BLaER1 (cell line): ENCODE measurements at regions not wholly inside any gene's neighbourhood (a gene's known extent, or its start where the extent isn't known, plus 50 kb on each side); places are given as distances from the start of the nearest gene placed in this dataset.

Source experiments
- H3K27ac ChIP-seq: shearing (Covaris generic); formaldehyde crosslinking; 2 replicates; pipeline ENCODE4 v1.8.1; 2022
- H3K27me3 ChIP-seq: shearing (Covaris generic); formaldehyde crosslinking; 2 replicates; pipeline ENCODE4 v1.8.1; 2022
- H3K36me3 ChIP-seq: shearing (Covaris generic); formaldehyde crosslinking; 2 replicates; pipeline ENCODE4 v1.8.1; 2022
- H3K4me1 ChIP-seq: shearing (Covaris generic); formaldehyde crosslinking; 2 replicates; pipeline ENCODE4 v1.8.1; 2022
- H3K4me2 ChIP-seq: shearing (Covaris generic); formaldehyde crosslinking; 2 replicates; pipeline ENCODE4 v1.8.1; 2022
- H3K4me3 ChIP-seq: shearing (Covaris generic); formaldehyde crosslinking; 2 replicates; pipeline ENCODE4 v1.8.1; 2022
- H3K9ac ChIP-seq: shearing (Covaris generic); formaldehyde crosslinking; 2 replicates; pipeline ENCODE4 v1.8.1; 2022
- H3K9me3 ChIP-seq: shearing (Covaris generic); formaldehyde crosslinking; 2 replicates; pipeline ENCODE4 v1.8.1; 2022
- H4K20me1 ChIP-seq: shearing (Covaris generic); formaldehyde crosslinking; 2 replicates; pipeline ENCODE4 v1.8.1; 2022
- Cebpa-rat ChIP-seq: shearing (Covaris generic); IDR thresholded peaks from 2 replicates; pipeline ENCODE4 v1.8.1; 2022

DNA sequence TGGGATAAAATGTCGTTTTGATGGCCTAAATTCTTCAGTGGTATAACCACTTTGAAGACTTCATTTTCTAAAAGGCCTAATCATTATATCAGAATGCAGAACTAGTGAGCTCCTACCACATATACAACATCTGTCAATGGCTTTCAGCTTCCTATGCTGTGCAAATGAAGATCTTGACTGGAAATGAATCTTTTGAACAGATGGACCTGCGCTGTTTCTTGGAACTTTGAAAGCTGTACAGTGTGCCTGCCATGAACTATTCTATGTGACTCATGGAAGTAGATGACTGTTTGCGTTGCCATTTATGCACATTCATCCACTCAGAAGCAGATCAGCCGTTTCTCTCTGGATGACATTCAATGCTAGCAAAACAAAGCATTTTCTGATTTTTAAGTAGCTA, 542.2 kb upstream of the USP15 start:
- H3K9me3 ChIP-seq, result no peaks in the 10 kb centered on the region
- no peak overlapping the region for H3K4me2 ChIP-seq
- no peak for TF ChIP-seq Cebpa-rat
- H3K4me3 ChIP-seq, result no peak overlapping the region
- no peaks in the 10 kb centered on the region for H4K20me1 ChIP-seq
- H3K36me3 ChIP-seq, result no peaks in the 10 kb centered on the region
- H3K27ac ChIP-seq, result no peak overlapping the region
- no peak overlapping the region for H3K9ac ChIP-seq
- no peaks in the 10 kb centered on the region for H3K27me3 ChIP-seq
- H3K4me1 ChIP-seq, result no peaks in the 10 kb centered on the region

DNA sequence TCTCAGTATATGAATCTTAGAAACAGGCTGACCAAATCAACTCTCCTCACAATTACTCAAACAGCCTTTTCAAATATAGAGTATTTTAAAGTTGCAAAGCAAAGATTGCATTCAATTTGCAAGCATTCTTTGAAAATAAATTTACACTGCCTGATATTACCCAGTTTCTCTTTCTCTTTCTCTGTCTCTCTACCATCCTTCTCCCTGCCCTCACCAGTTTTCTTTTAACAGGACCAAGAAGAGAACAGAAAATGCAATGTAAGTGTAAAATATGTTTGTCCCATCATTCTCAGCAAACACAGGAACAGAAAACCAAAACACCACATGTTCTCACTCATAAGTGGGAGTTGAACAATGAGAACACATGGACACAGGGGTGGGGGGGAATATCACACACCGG, 520.3 kb upstream of the USP15 start:
- Histone ChIP-seq H3K36me3 (no peaks in the 10 kb centered on the region), H3K4me3 (no peak overlapping the region), H3K27ac (no peak overlapping the region), H3K9me3 (no peaks in the 10 kb centered on the region), H3K9ac (no peak overlapping the region), H4K20me1 (no peaks in the 10 kb centered on the region), H3K27me3 (no peaks in the 10 kb centered on the region), H3K4me1 (0 out of 2 replicates have a peak, but pooled peaks cover 3% of the 10 kb centered on the region), H3K4me2 (no peak overlapping the region)
- TF ChIP-seq Cebpa-rat, result no peak

DNA sequence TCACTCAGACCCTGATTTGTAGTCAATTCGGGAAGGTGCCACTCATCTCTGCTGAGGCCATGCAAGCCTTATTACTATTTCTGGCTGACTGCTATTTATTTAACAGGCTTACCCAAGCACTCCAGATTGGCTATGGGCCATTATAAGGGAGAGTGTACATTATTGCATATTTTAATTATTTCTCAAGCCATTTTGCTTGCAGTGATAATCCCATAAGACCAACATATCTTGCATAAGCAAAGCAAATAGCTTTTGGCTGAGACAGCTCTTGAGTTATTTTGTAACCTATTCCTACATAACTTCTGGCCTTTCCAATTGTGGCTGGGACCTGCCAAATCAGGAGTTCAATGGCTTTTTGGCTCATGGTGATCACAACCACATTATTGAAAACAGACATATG, 509.6 kb upstream of the USP15 start:
- no peaks in the 10 kb centered on the region for H3K27me3 ChIP-seq
- no peaks in the 10 kb centered on the region for H3K9me3 ChIP-seq
- no peaks in the 10 kb centered on the region for H3K4me1 ChIP-seq
- no peak overlapping the region for H3K4me3 ChIP-seq
- H3K36me3 ChIP-seq, result no peaks in the 10 kb centered on the region
- H4K20me1 ChIP-seq, result no peaks in the 10 kb centered on the region
- no peak overlapping the region for H3K4me2 ChIP-seq
- no peak overlapping the region for H3K27ac ChIP-seq
- H3K9ac ChIP-seq, result no peak overlapping the region
- no peak for TF ChIP-seq Cebpa-rat

DNA sequence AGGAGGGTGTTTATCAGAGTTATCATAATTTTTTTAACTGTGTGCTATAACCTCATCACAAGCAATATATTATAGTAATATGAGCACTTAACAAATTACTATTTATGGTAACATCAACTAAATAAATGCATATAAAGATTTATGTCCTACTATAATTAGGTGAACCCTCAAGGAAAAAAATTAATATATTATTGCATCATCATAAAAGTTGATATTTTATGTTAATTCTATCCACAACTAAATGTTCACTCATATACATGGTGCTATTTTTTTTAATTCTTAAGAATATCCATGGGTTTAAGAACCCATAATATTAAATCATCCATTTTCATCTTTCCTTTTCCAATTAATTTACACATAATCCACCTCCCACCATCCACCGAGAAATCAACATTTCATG, 506.0 kb upstream of the USP15 start:
- no peak overlapping the region for H3K9ac ChIP-seq
- no peaks in the 10 kb centered on the region for H3K4me1 ChIP-seq
- no peaks in the 10 kb centered on the region for H4K20me1 ChIP-seq
- no peak for TF ChIP-seq Cebpa-rat
- no peak overlapping the region for H3K4me2 ChIP-seq
- H3K36me3 ChIP-seq, result no peaks in the 10 kb centered on the region
- H3K4me3 ChIP-seq, result no peak overlapping the region
- no peaks in the 10 kb centered on the region for H3K9me3 ChIP-seq
- H3K27ac ChIP-seq, result no peak overlapping the region
- H3K27me3 ChIP-seq, result no peaks in the 10 kb centered on the region

DNA sequence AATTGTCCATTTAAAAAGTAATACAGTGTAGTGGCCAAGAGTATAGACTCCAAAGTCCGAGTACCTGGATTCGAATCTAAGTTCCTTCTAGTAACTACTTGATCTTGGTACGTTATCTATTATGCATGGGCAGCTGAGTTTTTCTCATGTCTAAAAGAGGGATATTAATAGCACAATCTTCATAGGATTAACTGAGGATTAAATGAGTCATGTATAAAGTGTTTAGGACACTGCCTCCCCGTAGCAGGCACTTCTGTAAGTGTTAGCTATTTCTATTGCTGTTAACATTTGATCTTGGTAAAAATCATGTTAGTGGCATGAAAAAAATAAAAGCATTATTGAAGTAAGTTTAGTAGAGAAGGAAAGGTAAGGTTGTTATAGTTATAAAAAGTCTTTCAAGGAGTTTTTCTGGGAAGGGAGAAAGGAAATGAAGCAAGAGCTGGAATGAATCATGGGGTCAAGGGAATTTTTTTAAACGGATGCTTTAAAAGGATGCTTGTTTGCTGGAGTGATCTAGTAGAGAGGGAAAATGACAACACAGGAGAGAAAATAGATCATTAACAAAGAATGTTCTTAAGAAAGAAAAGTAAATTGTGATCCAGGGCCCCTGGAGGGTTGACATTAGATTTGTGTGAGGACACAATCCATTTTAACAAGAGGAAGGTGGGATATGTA, 502.2 kb upstream of the USP15 start:
- Histone ChIP-seq H3K4me2 (no peak overlapping the region), H3K9ac (no peak overlapping the region), H3K27me3 (no peaks in the 10 kb centered on the region), H4K20me1 (no peaks in the 10 kb centered on the region), H3K36me3 (no peaks in the 10 kb centered on the region), H3K9me3 (no peaks in the 10 kb centered on the region), H3K4me1 (no peaks in the 10 kb centered on the region), H3K4me3 (no peak overlapping the region), H3K27ac (no peak overlapping the region)
- TF ChIP-seq Cebpa-rat, result no peak

DNA sequence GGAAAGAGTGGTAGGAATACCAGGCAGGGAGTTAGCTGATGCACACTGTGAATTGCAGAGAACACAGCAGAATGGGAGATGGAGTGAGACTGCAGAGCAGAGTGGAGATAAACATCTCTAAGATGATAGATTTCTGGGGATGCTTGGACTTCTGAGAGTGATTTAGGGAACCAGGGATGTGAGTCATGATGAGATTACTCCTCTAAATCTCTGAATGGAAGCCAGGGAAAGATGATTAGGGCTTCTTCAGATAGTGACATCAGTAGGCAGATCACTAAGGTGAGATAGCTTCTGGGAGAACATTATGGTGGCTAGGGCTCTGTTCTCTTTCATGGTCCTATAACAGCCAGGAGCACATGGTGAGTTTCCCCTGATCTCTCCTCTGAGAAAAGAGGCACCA, 501.5 kb upstream of the USP15 start:
- Histone ChIP-seq H3K4me1 (no peaks in the 10 kb centered on the region), H3K27ac (no peak overlapping the region), H3K4me2 (no peak overlapping the region), H3K9ac (no peak overlapping the region), H3K4me3 (no peak overlapping the region), H4K20me1 (no peaks in the 10 kb centered on the region), H3K36me3 (no peaks in the 10 kb centered on the region), H3K27me3 (no peaks in the 10 kb centered on the region), H3K9me3 (no peaks in the 10 kb centered on the region)
- TF ChIP-seq Cebpa-rat, result no peak

DNA sequence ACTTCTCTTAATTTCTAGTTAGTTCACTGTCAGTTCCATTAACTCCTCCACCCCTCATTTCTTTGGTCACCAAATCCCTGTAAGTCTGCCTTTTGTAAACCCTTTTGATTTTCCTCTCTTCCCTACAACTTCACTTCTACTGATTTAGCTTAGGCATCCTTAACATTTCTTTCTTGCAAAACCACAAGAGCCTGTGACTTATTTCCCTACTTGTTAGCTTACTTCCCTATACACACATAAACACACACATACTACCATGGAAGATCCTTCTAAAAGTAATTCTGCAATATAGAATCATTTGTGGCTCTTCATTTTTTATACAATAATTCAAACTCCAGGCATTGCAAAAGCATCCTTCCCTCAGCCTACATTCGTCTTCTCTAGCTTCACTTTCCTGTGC, 494.3 kb upstream of the USP15 start:
- Histone ChIP-seq H3K4me2 (no peak overlapping the region), H3K27ac (no peak overlapping the region), H3K27me3 (no peaks in the 10 kb centered on the region), H4K20me1 (no peaks in the 10 kb centered on the region), H3K36me3 (no peaks in the 10 kb centered on the region), H3K9ac (no peak overlapping the region), H3K9me3 (no peaks in the 10 kb centered on the region), H3K4me3 (no peak overlapping the region), H3K4me1 (0 out of 2 replicates have a peak, but pooled peaks cover 6% of the 10 kb centered on the region)
- no peak for TF ChIP-seq Cebpa-rat

DNA sequence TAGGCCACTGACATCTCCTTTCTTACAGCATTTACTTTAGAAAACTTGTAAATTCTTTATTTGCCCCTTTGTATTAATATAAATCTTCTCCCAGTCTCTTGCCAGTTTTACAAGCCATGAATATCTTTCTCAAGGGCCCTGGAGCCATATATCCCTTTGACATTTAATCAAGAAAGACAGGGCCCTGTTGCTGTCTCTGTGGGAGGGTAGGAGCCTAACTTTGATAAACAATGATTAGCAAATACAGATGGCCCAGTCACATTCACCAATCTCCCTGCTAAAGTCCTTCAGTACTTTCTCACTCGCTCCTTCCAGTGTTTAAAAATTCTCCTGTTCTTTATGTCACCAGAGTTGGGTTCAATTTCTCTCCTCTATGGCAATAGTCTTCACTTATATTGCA, 479.8 kb upstream of the USP15 start:
- H3K27ac ChIP-seq, result no peak overlapping the region
- no peaks in the 10 kb centered on the region for H3K36me3 ChIP-seq
- peaks cover 8% of the 10 kb centered on the region for H3K4me1 ChIP-seq
- H3K4me2 ChIP-seq, result peak overlapping the region; percentile 15; the same call in 1 of the 2 replicates
- TF ChIP-seq Cebpa-rat, result no peak
- H3K27me3 ChIP-seq, result no peaks in the 10 kb centered on the region
- H4K20me1 ChIP-seq, result no peaks in the 10 kb centered on the region
- no peaks in the 10 kb centered on the region for H3K9me3 ChIP-seq
- no peak overlapping the region for H3K9ac ChIP-seq
- H3K4me3 ChIP-seq, result no peak overlapping the region

DNA sequence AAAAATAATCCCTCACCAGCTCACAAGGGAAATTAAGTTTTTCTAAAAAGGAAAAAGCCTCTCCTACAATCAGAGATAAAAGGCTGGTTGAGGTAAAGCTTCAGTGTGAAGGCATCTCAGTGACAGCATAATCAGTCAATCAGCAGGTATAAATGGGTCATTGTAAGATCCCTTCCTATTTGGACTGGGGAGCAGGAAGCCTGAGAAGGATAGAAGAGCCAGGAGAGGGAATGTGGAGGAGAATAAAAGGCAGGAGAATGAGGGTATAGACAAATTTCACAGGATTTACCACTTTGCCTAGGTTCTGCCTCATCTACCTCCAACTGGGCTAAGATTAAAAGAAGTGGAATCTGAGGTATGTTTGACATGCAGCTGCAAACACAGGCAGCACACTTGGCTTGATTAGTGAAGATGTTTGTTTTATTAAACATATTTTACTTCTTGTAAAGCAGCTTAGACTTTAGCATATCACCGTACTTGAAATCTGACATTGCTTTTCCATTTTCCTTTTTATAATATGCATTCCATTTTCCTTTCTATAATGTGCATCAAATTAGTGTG, 479.1 kb upstream of the USP15 start:
- H3K27ac ChIP-seq, result no peak overlapping the region
- no peak overlapping the region for H3K9ac ChIP-seq
- H3K9me3 ChIP-seq, result peaks cover 4% of the 10 kb centered on the region; the same call in 1 of the 2 replicates
- H4K20me1 ChIP-seq, result no peaks in the 10 kb centered on the region
- H3K4me3 ChIP-seq, result no peak overlapping the region
- no peaks in the 10 kb centered on the region for H3K27me3 ChIP-seq
- H3K4me2 ChIP-seq, result peak overlapping the region; percentile 15; the same call in 1 of the 2 replicates
- no peak for TF ChIP-seq Cebpa-rat
- H3K36me3 ChIP-seq, result no peaks in the 10 kb centered on the region
- H3K4me1 ChIP-seq, result peaks cover 8% of the 10 kb centered on the region

DNA sequence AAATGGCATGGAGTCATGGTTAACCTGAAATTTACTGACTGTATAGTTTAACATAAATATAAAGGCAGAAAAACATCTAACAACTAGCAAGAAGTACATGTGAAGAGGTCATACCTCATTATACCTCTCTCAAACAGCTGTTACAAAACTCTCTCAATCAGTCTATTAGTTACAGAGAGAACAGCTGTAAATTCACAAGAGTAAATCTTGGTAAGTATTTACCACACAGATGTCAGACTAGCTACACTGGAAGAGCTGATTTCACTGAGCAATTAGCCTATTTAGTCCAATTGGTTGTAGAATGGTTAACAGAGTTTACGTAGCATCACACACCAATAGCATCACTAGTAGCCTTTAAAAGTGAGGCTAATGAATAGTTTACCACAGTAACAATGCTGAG, 463.4 kb upstream of the USP15 start:
- H3K27ac ChIP-seq, result no peak overlapping the region
- H3K9ac ChIP-seq, result no peak overlapping the region
- H3K36me3 ChIP-seq, result no peaks in the 10 kb centered on the region
- H3K4me1 ChIP-seq, result no peaks in the 10 kb centered on the region
- no peak overlapping the region for H3K4me2 ChIP-seq
- TF ChIP-seq Cebpa-rat, result no peak
- no peaks in the 10 kb centered on the region for H4K20me1 ChIP-seq
- no peaks in the 10 kb centered on the region for H3K27me3 ChIP-seq
- H3K9me3 ChIP-seq, result no peaks in the 10 kb centered on the region
- no peak overlapping the region for H3K4me3 ChIP-seq
